B cell (primary cell): ENCODE measurements at regions not wholly inside any gene's neighbourhood (a gene's known extent, or its start where the extent isn't known, plus 50 kb on each side); places are given as distances from the start of the nearest gene placed in this dataset.

Experiments used
- EZH2 ChIP-seq: IDR thresholded peaks from 2 replicates; pipeline ENCODE4 v1.6.1; 2012; ENCODE audit warnings: borderline replicate concordance, low read depth, mild to moderate bottlenecking, moderate library complexity, low read length; ENCODE audit not compliant: insufficient read depth, poor library complexity, severe bottlenecking
- TF ChIP-seq, protein P1 (sequence below): fragments of 200-600 bp; IDR thresholded peaks from one replicate; pipeline ENCODE4 v1.8.0; 2022; ENCODE audit warnings: antibody characterized with exemption, mild to moderate bottlenecking

DNA sequence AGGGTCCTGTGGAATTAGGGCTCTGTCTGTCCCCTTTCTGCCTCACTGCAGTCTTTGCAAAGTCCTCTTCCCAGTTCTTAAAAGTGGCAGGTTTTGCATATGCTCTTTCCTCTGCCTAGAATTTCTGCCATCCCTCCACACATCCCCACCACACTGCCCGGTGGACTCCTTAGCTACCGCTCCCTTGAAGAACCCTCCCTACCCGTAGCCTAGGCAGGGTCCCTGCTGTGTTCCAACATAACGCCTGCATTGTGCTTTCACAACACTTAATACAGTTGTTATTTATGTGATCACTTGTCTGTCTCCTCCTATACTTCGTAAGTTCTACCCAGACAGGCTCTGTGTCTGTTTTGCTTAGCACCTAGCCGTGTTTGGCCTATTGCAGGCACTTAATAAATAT is 142.5 kb upstream of the DMRT1 start:
- TF ChIP-seq, protein P1, sequence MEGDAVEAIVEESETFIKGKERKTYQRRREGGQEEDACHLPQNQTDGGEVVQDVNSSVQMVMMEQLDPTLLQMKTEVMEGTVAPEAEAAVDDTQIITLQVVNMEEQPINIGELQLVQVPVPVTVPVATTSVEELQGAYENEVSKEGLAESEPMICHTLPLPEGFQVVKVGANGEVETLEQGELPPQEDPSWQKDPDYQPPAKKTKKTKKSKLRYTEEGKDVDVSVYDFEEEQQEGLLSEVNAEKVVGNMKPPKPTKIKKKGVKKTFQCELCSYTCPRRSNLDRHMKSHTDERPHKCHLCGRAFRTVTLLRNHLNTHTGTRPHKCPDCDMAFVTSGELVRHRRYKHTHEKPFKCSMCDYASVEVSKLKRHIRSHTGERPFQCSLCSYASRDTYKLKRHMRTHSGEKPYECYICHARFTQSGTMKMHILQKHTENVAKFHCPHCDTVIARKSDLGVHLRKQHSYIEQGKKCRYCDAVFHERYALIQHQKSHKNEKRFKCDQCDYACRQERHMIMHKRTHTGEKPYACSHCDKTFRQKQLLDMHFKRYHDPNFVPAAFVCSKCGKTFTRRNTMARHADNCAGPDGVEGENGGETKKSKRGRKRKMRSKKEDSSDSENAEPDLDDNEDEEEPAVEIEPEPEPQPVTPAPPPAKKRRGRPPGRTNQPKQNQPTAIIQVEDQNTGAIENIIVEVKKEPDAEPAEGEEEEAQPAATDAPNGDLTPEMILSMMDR = no peak
- TF ChIP-seq EZH2 = no peak
